Heart left ventricle (tissue), 16 donors: ENCODE measurements at regions not wholly inside any gene's neighbourhood (a gene's known extent, or its start where the extent isn't known, plus 50 kb on each side); places are given as distances from the start of the nearest gene placed in this dataset.
"Not testable (repeated sequence)": the region's sequence is repeated elsewhere in the genome, so short reads cannot be mapped to it uniquely, and the experiment has no call there.

Source experiments
- ATAC-seq, 4 donors: fragments of 200-7000 bp; cut with Tn5 transposase; one replicate each; pipeline ENCODE4 v1.9.1; 2020 to 2022; ENCODE audit warnings: moderate library complexity in 4 of 4, mild to moderate bottlenecking in 3 of 4, moderate number of reproducible peaks in 1 of 4
- DNase-seq, 5 donors: peaks; one replicate each; pipeline ENCODE4 v3.0.0-alpha.2; 2020
- H3K27ac ChIP-seq, 12 donors: fragments of 200-600 bp; sonication (generic) in 4 of 12; one replicate each; pipeline versions ENCODE4 v1.5.0 to v1.8.0; 2016 to 2022; ENCODE audit warnings: mild to moderate bottlenecking in 2 of 12
- H3K27me3 ChIP-seq, 9 donors: fragments of 200-600 bp; sonication (generic) in 2 of 9; one replicate each; pipeline versions ENCODE4 v1.5.1 to v1.8.0; 2016 to 2022; ENCODE audit warnings: mild to moderate bottlenecking in 3 of 9
- H3K36me3 ChIP-seq, 9 donors: fragments of 200-600 bp; sonication (generic) in 2 of 9; one replicate each; pipeline versions ENCODE4 v1.5.0 to v1.8.0; 2018 to 2022; ENCODE audit warnings: mild to moderate bottlenecking in 2 of 9
- H3K4me1 ChIP-seq, 12 donors: fragments of 200-600 bp; sonication (generic) in 4 of 12; one replicate each; pipeline versions ENCODE4 v1.5.0 to v1.8.0; 2016 to 2022; ENCODE audit warnings: mild to moderate bottlenecking in 3 of 12
- H3K4me3 ChIP-seq, 12 donors: fragments of 200-600 bp; sonication (generic) in 4 of 12; one replicate each; pipeline versions ENCODE4 v1.5.0 to v1.8.0; 2017 to 2022; ENCODE audit warnings: mild to moderate bottlenecking in 9 of 12, moderate library complexity in 4 of 12
- H3K9me3 ChIP-seq, 12 donors: fragments of 200-600 bp; sonication (generic) in 4 of 12; one replicate each; pipeline versions ENCODE4 v1.5.0 to v1.8.0; 2016 to 2022; ENCODE audit warnings: mild to moderate bottlenecking in 1 of 12
- POLR2A ChIP-seq, 2 donors: fragments of 450-650 bp; IDR thresholded peaks; one replicate each; pipeline ENCODE4 v1.6.1; 2017; ENCODE audit warnings: antibody characterized with exemption in 2 of 2, mild to moderate bottlenecking in 2 of 2, moderate library complexity in 2 of 2
- WGBS, 4 donors: extraction: QIAGEN DNeasy Blood & Tissue Kit in 2 of 4; methylation state at CpG; one replicate each; pipeline versions ENCODE4 v1.1.5 to v1.1.7; 2013 to 2018; 5-methylcytosine and 5-hydroxymethylcytosine counted together
- intact Hi-C, 10 donors: fragments of 100-400 bp; cut with DNase I; formaldehyde crosslinking; loops; one replicate each; pipeline versions ENCODE4 v1.11.1 to v1.14.2; 2022
- TF ChIP-seq, protein P1 (sequence below), 12 donors: fragments of 200-600 bp; sonication (generic) in 4 of 12; IDR thresholded peaks; one replicate each; pipeline versions ENCODE4 v1.5.0 to v1.8.0; 2018 to 2022; ENCODE audit warnings: antibody characterized with exemption in 12 of 12, mild to moderate bottlenecking in 5 of 12
- donor health status: ischemic (EF 13 %, LVEDD 7.1; RV severe dilation, severe dysfunction).
- donor health status: healthy with polysubstance abuse.
- donor health status: DM: no; HTN: yes; CAD: no.
- donor health status: DM: no; HTN: no; CAD: no.
- donor health status: ischemic (EF 25% LVEDD 6.9; RV normal size, moderate dysfunction).
- donor health status: ischemic (EF 25% LVEDD 5.7; RV mildly dilated, moderate dysfunction).
- donor health status: healthy.
- donor health status: DM: yes; HTN: yes; CAD: no.
- donor health status: ischemic (EF 35%, LVEDD 5.7; RV mildly dilated, moderate dysfunction).
- donor health status: nonischemic (EF 11% LVEDD 7.7; RV severe dilation, severe dysfunction).
- donor health status: DM: yes; HTN: yes; CAD: no.
- donor health status: PGD.
- donor health status: ischemic (EF 29% LVEDD 5.4; RV normal size, mild dysfunction).
- donor health status: nonischemic (EF 23%, LVEDD 6.1; RV moderate dilation, normal function).

DNA sequence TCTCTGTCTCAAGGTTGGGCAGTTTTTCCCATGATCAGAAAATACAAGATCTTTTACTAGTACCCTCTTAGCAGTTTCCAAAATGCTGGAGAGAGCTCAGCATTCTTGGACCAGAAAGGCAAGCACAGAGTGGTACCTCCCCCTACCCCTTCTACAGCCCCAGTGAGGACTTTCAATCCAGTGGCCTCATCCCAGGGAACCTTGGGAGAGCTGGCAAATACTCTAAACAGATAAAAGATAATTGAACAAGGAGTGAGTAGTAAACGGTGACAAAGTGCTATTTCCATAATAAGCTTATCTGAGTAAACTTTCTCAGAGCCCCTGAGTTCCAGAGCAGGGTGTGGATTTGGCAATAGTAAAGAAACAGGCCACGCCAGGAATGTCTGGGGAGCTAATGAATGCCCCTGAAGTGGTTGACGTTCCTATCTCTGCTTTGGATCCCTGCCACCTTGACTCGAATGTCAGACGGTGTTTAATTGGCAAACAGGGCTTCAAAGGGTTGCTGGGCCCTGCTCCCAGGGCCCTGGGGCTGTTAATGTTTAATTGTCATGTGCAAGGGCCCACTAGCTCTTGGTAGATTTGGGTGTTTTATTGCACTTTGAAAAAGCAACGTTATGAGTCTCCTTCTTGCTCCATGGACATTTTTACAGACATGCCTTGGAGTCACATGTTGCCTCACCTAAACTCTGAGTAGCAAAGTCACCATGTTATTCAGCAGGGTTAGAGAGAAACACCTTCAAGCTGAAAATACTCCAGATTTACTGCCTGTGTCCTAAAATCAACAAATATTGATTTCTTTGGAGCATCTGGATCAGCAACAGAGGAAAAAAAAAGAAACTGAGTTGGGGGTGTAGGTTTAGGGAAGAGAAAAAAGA is 239.9 kb downstream of the CYRIA start:
- Histone ChIP-seq H3K4me1 (peaks cover 0 to 10% (median 0%) of the 10 kb centered on the region in 12 donors), H3K4me3 (no peak overlapping the region), H3K27ac (peak overlapping the region in 3 of 12 donors; percentile 24 to 46 (median 43)), H3K27me3 (no peaks in the 10 kb centered on the region), H3K36me3 (no peaks in the 10 kb centered on the region), H3K9me3 (no peaks in the 10 kb centered on the region)
- TF ChIP-seq POLR2A (IDR thresholded peaks at IDR 0.05) = no peak
- TF ChIP-seq, protein P1, sequence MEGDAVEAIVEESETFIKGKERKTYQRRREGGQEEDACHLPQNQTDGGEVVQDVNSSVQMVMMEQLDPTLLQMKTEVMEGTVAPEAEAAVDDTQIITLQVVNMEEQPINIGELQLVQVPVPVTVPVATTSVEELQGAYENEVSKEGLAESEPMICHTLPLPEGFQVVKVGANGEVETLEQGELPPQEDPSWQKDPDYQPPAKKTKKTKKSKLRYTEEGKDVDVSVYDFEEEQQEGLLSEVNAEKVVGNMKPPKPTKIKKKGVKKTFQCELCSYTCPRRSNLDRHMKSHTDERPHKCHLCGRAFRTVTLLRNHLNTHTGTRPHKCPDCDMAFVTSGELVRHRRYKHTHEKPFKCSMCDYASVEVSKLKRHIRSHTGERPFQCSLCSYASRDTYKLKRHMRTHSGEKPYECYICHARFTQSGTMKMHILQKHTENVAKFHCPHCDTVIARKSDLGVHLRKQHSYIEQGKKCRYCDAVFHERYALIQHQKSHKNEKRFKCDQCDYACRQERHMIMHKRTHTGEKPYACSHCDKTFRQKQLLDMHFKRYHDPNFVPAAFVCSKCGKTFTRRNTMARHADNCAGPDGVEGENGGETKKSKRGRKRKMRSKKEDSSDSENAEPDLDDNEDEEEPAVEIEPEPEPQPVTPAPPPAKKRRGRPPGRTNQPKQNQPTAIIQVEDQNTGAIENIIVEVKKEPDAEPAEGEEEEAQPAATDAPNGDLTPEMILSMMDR (IDR thresholded peaks at IDR 0.05) = no peak
- ATAC-seq (peak; percentile 91 to 97 (median 94)), DNase-seq (peak in 4 of 5 donors; percentile 60 to 75 (median 65))
- 10 to 21% (median 14%) methylated on average over 6 of the region's 6 CpGs for WGBS, 4 donors
- intact Hi-C loops = loop anchor here in 1 of 10 donors (1.0 kb wide), 1 partner anchor 18 kb away; no protein-coding TSS in a partner anchor

DNA sequence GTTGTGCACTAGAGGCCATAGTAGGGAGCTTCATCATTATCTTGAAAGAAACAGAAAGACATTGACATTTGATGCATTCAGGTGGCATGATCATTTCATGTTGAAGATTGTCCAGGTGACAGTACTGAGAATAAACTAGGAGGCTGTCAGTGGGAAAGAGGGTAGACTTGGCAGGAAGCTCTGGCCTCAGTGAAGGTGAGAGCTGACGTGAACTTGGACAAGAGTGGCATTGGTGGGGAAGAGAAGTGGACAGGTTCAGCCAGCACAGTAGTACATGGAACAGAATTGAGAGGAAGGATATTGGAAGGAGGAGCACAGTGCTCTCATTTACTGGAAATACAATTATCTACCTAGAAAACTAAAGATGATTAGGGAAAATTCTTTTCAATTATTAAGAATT is 245.2 kb downstream of the CYRIA start:
- DNase-seq (no peak), ATAC-seq (peak in 1 of 4 donors; percentile 15)
- intact Hi-C loops = no loop called here
- Histone ChIP-seq H3K36me3 (no peaks in the 10 kb centered on the region), H3K4me1 (peaks cover 0 to 2% (median 0%) of the 10 kb centered on the region in 12 donors), H3K27ac (no peak overlapping the region), H3K4me3 (no peak overlapping the region), H3K9me3 (peaks cover 0 to 5% (median 0%) of the 10 kb centered on the region in 12 donors), H3K27me3 (peaks cover 0 to 4% (median 0%) of the 10 kb centered on the region in 9 donors)
- TF ChIP-seq, protein P1 (IDR thresholded peaks at IDR 0.05) = no peak
- no peak for TF ChIP-seq POLR2A (IDR thresholded peaks at IDR 0.05)
- WGBS, 4 donors = 31 to 48% (median 38%) methylated on average over 1 of the region's 1 CpG

DNA sequence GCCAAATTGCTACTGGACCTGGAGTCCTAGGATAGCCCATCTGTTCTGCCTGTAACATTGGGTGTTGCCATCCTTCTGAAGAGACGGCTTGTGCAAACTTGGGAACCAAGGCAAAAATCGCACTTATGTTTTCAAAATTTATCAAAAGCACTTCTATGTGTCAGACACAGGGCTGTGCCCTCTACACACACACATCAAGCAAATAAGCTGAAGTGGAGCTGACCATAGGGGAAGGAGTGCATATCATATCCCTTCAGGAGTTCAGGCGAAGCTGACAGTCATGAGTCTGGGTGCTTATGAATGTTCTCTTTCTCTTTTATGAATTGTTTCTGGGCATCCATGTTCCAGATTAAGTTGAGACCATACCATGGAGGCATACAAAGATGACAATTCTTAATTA is 247.9 kb downstream of the CYRIA start:
- Histone ChIP-seq H3K9me3 (peaks cover 0 to 7% (median 0%) of the 10 kb centered on the region in 12 donors), H3K4me3 (no peak overlapping the region), H3K27me3 (peaks cover 0 to 4% (median 0%) of the 10 kb centered on the region in 9 donors), H3K27ac (no peak overlapping the region), H3K36me3 (no peaks in the 10 kb centered on the region), H3K4me1 (peaks cover 0 to 12% (median 4%) of the 10 kb centered on the region in 12 donors)
- intact Hi-C loops = no loop called here
- DNase-seq (no peak), ATAC-seq (no peak)
- TF ChIP-seq POLR2A (IDR thresholded peaks at IDR 0.05) = no peak
- TF ChIP-seq, protein P1 (IDR thresholded peaks at IDR 0.05) = no peak
- 88 to 91% (median 89%) methylated on average over 3 of the region's 3 CpGs for WGBS, 4 donors

DNA sequence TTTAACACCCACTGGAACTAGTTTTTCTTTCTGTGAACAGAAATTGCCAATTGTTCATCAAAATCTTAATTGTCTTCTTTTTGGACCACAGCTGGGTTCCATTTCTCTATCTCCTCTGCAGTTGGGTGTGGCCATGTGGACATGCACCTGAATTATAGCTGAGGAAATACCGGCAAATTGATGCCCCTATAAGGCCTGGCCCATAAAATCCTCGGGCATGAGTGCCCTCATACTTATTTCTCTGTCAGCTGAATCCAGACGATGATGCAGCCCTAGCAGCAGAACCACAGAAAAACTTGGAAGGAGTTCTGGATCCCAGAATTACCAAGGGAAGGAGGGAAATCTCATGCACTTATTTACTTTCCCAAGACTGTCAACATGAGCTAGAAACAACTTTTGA is 249.0 kb downstream of the CYRIA start:
- Histone ChIP-seq H3K27ac (no peak overlapping the region), H3K36me3 (no peaks in the 10 kb centered on the region), H3K9me3 (peaks cover 0 to 7% (median 0%) of the 10 kb centered on the region in 12 donors), H3K4me1 (peaks cover 0 to 14% (median 4%) of the 10 kb centered on the region in 12 donors), H3K4me3 (no peak overlapping the region), H3K27me3 (peaks cover 0 to 4% (median 0%) of the 10 kb centered on the region in 9 donors)
- ATAC-seq = no peak
- intact Hi-C loops = no loop called here
- 55 to 92% (median 86%) methylated on average over 3 of the region's 3 CpGs for WGBS, 4 donors
- no peak for DNase-seq
- no peak for TF ChIP-seq POLR2A (IDR thresholded peaks at IDR 0.05)
- TF ChIP-seq, protein P1 (IDR thresholded peaks at IDR 0.05) = no peak

DNA sequence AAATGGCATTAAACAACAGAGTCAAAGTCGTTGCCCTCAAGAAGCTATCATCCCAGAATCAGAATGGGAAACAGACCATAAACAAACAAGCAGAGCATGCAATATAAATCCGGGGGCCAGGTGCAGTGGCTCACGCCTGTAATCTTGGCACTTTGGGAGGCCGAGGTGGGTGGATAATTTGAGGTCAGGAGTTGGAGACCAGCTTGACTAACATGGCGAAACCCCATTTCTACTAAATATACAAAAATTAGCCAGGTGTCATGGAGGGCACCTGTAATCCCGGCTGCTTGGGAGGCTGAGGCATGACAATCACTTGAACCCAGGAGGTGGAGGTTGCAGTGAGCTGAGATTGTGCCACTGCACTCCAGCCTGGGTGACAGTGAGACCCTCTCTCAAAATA is 249.8 kb downstream of the CYRIA start:
- H3K9me3 ChIP-seq, ATAC-seq, H3K36me3 ChIP-seq, intact Hi-C loops, H3K4me3 ChIP-seq, H3K27me3 ChIP-seq, H3K27ac ChIP-seq, DNase-seq: not testable (repeated sequence)
- H3K4me1 ChIP-seq = peaks cover 0 to 14% (median 4%) of the 10 kb centered on the region in 12 donors
- WGBS, 4 donors = 88 to 94% (median 91%) methylated on average over 6 of the region's 6 CpGs
